AG09309 (cell line): ENCODE measurements at regions not wholly inside any gene's neighbourhood (a gene's known extent, or its start where the extent isn't known, plus 50 kb on each side); places are given as distances from the start of the nearest gene placed in this dataset.

Experiments
- DNase-seq: peaks from one replicate; pipeline ENCODE4 v3.0.0-alpha.2; 2010; ENCODE audit warnings: low read depth
- H3K4me3 ChIP-seq: 2 replicates; pipeline ENCODE4 v1.5.1; 2011; ENCODE audit warnings: mild to moderate bottlenecking, low read depth, low read length, moderate library complexity; ENCODE audit not compliant: control insufficient read depth
- TF ChIP-seq, protein P1 (sequence below): IDR thresholded peaks from 2 replicates; pipeline ENCODE4 v1.5.1; 2011; ENCODE audit warnings: mild to moderate bottlenecking, low read depth, low read length, inconsistent platforms; ENCODE audit not compliant: insufficient read depth, control insufficient read depth; ENCODE audit errors: missing control alignments

DNA sequence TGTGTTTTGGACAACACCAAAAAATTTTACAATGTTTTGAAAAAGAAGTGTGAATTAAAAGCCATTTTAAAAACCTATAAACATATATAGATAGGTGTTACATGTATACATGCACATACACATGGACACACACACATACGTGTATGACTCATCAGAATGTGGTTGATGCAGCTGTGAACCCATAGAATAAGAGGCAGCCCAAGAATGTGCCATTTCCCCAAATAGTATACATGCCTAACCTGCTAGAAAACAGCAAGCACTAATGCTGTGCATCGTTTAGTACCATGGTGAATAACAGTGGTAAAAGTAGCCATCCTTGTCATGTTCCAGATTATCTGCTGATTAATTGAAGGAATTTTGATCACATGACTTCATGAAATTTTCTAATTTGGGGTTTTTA lies 149.0 kb downstream of the DSEL start:
- TF ChIP-seq, protein P1, sequence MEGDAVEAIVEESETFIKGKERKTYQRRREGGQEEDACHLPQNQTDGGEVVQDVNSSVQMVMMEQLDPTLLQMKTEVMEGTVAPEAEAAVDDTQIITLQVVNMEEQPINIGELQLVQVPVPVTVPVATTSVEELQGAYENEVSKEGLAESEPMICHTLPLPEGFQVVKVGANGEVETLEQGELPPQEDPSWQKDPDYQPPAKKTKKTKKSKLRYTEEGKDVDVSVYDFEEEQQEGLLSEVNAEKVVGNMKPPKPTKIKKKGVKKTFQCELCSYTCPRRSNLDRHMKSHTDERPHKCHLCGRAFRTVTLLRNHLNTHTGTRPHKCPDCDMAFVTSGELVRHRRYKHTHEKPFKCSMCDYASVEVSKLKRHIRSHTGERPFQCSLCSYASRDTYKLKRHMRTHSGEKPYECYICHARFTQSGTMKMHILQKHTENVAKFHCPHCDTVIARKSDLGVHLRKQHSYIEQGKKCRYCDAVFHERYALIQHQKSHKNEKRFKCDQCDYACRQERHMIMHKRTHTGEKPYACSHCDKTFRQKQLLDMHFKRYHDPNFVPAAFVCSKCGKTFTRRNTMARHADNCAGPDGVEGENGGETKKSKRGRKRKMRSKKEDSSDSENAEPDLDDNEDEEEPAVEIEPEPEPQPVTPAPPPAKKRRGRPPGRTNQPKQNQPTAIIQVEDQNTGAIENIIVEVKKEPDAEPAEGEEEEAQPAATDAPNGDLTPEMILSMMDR: no peak
- no peak overlapping the region for H3K4me3 ChIP-seq
- DNase-seq: no peak

DNA sequence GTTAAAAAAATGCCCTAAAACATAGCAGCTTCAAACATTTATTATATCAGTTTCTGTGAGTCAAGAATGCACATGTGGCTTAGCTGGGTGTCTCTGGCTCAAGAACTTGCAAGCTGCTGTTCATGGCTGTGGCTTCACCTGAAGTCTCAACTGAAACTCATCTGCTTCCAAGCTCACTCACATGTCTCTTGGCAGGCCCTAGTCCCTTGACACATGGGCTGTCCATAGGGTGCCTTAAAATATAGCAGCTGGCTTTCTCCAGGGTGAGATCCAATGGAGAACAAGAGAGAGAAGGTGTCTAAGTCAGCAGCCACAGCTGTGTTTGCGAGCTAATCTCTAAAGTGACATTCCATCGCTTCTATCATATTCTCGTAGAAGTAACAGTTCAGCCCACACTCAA lies 152.8 kb downstream of the DSEL start:
- TF ChIP-seq, protein P1: no peak
- no peak for DNase-seq
- no peak overlapping the region for H3K4me3 ChIP-seq

GRCh38 chr18:67362906-67363305 lies 153.6 kb downstream of the DSEL start:
- no peak for DNase-seq
- H3K4me3 ChIP-seq: no peak overlapping the region
- TF ChIP-seq, protein P1: no peak

DNA sequence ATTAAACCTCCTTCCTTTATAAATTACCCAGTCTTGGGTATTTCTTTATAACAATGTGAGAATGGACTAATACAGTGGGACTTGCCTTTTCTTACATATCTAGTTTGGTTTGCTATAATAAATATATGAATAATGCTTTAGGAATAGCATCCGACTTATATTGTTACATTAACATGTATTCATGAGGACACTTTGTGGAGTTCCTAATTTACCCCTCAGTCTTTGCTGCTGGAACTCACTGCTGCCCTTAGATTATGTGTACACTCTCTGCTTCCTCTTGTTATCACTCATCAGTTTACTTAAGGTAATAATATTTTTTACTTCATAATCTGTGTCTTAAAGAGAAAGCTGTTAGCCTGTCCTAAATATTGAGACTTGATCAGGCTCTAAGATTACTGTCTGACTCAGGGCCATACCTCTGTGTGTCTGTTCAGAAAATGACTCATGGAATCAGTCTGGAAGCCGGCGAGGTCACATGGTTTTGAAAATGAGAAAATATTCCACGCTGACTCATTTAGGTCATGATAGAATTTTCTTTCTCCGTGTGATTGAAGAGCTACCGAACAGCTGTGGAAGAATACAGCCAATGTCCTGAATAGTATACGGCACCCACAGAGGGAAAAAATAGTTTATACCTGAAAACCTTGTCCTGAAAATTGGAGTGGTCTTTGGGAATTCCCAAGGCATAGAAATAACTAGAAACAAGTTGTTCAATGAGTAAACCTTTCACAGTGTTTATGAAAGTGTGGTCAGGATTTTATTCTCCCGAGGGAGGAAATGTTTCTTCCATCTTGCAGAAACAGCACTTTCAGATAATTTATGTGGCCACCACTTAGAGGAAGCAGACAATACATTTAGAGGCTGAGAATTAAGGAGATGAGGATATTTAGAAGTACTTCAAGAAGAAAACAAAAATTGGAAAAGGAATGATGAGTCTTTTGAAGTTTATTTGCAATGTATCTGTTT lies 156.4 kb downstream of the DSEL start:
- peak; percentile 59 for DNase-seq
- peak overlapping the region; percentile 20 for H3K4me3 ChIP-seq
- TF ChIP-seq, protein P1: no peak

DNA sequence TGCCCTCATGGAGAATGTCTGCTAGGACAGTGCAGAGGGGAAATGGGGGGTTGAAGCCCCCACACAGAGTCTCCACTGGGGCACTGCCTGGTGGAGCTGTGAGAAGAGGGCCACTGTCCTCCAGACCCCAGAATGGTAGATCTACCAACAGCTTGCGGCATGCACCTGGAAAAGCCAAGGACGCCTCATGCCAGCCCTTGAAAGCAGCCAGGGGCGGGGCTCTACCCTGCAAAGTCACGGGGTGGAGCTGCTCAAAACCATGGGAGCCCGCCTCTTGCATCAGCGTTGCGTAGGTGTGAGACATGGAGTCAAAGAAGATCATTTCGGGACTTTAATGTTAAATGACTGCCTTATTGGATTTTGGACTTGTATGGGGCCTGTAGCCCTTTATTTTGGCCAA lies 157.6 kb downstream of the DSEL start:
- TF ChIP-seq, protein P1: no peak
- no peak overlapping the region for H3K4me3 ChIP-seq

GRCh38 chr18:67354692-67355091 lies 161.8 kb downstream of the DSEL start:
- no peak overlapping the region for H3K4me3 ChIP-seq
- no peak for DNase-seq
- TF ChIP-seq, protein P1: no peak

More for the DNA sequence above, 157.6 kb downstream of the DSEL start:
- DNase-seq: no peak

DNA sequence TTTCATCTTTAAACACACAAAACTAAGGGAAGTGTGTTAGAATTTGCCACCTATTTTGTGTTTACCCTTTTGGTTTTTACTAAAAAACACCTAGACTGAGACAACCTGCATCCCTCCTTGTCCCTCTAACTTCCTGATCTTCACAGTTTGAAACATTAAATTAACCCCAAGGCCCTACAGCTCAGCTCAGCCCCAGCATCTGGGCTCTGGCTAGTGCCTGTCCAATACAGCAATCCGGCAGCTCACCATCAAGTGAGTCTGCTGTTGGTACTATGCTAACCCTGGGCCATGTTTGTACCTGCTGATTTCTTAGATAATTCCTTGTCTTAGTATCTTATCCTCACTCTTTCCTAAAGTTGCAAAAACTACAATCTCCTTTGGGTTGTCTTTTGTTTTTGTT lies 162.4 kb downstream of the DSEL start:
- no peak for DNase-seq
- no peak overlapping the region for H3K4me3 ChIP-seq
- TF ChIP-seq, protein P1: no peak
